Rectal smooth muscle tissue (tissue), 1 donor: ENCODE measurements at regions not wholly inside any gene's neighbourhood (a gene's known extent, or its start where the extent isn't known, plus 50 kb on each side); places are given as distances from the start of the nearest gene placed in this dataset.

ENCODE experiments used
- H3K27ac ChIP-seq: one replicate; pipeline ENCODE4 v1.7.0; 2013; ENCODE audit warnings: low read depth, low read length, inconsistent platforms
- H3K27me3 ChIP-seq: one replicate; pipeline ENCODE4 v1.7.0; 2013; ENCODE audit warnings: low read length; ENCODE audit not compliant: control insufficient read depth, insufficient read depth
- H3K36me3 ChIP-seq: one replicate; pipeline ENCODE4 v1.7.0; 2013; ENCODE audit warnings: low read length; ENCODE audit not compliant: control insufficient read depth, insufficient read depth
- H3K4me1 ChIP-seq: one replicate; pipeline ENCODE4 v1.7.0; 2013; ENCODE audit warnings: low read length; ENCODE audit not compliant: control insufficient read depth, insufficient read depth
- H3K4me3 ChIP-seq: one replicate; pipeline ENCODE4 v1.7.0; 2013; ENCODE audit warnings: low read length
- H3K9ac ChIP-seq: one replicate; pipeline ENCODE4 v1.7.0; 2013; ENCODE audit warnings: low read length

DNA sequence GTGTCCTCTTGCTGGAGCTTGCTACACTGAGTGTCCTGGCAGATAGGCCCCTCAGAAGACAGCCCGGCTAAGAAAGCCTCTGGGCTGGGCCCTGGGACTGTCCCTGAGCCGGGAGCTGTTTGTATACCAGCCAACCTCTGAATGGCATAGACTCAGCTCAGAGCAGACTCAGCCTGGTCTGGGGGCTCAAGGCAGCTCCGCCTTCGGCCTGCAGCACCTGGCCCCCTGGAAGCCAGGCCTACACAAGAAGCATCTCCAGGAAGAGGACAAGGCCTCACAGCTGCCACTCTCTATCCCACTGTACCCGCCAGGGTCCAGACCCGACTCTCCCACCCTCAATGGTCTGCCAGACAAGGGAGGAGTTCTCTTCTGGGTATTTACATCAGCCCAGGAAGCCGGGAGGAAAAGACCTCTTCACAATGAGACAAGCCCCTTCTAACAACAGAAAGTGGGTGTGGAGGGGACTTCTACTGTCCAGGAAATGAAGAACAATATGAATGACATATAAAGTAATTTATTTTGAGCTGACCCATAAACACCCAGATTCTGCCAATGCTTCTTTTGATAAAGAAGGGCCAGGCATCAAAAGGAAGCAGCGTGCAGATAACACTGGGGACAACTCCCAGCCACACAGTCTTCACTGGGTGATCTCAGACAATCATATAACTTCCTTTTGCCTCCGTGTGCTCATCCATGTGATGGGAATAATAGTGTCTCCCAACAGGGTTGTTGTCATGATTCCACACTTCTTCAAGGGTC is 110.2 kb downstream of the TPRA1 start:
- Histone ChIP-seq H3K27ac (no peak overlapping the region), H3K36me3 (no peaks in the 10 kb centered on the region), H3K27me3 (no peaks in the 10 kb centered on the region), H3K4me1 (no peaks in the 10 kb centered on the region), H3K4me3 (no peak overlapping the region), H3K9ac (no peak overlapping the region)

DNA sequence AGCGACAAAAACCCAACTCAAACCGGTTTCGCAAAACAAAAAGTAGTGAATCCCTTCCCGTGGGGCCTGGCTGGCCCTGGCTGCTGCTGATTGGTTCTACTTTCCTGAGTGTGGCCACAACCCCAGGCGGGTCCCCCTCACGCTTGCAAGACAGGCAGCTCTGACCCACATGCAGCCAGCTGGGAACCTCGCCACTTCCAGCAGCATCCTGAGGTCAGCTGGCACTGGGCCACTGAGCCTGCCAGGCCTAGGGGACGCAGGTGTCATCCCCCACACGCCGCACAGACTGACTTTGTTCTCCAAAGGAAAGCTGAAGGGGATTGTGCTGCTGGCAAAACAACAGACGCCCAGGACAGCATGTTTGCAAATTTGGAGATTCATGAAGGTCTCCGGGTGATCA is 111.1 kb downstream of the TPRA1 start:
- Histone ChIP-seq H3K27ac (no peak overlapping the region), H3K4me3 (no peak overlapping the region), H3K36me3 (no peaks in the 10 kb centered on the region), H3K27me3 (no peaks in the 10 kb centered on the region), H3K9ac (no peak overlapping the region), H3K4me1 (no peaks in the 10 kb centered on the region)

DNA sequence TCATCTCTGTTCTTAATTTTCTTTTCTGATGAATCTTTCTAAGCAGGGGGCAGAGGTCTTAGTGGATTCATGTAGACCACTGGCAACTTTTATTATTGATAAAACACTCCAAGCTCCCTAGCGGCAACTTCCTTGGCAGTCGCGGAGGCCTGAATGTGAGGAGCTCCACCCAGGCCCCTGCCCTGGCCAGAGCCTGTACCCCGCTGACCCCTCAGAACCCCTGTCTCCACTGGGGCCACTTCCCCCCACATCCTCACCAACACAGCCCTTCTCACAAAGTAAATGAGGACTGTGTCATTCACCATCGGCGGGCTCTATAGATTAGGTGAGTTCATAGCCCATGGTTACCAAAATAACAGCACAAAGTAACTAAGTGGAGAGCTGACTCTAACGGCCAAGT is 111.6 kb downstream of the TPRA1 start:
- Histone ChIP-seq H3K27me3 (no peaks in the 10 kb centered on the region), H3K36me3 (no peaks in the 10 kb centered on the region), H3K27ac (no peak overlapping the region), H3K4me3 (no peak overlapping the region), H3K4me1 (no peaks in the 10 kb centered on the region), H3K9ac (no peak overlapping the region)

DNA sequence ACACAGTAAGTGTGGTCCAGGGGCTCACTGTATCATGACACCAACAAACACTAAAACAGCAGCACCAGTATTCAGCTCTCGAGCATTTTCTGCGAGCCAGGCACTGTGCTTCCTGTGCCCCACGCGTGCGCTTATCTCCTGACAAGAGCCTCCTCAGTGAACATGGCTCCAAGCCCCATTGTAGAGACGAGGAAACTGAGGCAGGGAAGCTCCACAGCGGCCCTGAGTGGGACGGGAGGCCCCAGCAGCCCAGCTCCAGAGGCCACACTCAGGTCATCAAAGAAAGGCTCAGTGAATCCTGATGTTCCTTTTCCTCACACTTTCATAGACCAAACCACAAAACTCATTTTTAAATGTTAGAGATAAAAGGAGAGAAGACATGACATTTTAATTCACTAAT is 113.1 kb downstream of the TPRA1 start:
- Histone ChIP-seq H3K27ac (no peak overlapping the region), H3K4me1 (no peaks in the 10 kb centered on the region), H3K36me3 (no peaks in the 10 kb centered on the region), H3K4me3 (no peak overlapping the region), H3K9ac (no peak overlapping the region), H3K27me3 (no peaks in the 10 kb centered on the region)

DNA sequence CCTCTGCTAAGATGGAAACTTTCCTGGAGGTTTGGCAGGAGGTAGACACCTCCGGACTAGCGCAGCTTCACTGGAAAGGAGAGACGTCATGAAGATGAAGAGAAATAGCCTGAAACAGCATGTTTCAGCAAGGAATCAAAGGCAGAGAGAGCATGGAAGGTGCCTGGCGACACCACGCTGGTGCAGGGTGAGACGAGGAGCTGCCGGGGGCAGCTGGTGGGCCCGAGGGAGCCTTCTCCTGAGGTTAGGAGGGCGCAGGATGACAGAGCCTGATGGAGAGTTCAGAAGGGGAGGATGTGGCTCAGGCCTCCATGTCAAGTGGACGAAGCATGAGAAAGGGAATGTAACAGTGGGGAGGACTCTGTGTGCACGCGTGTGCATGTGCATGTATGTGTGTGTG is 113.6 kb downstream of the TPRA1 start:
- no peaks in the 10 kb centered on the region for H3K27me3 ChIP-seq
- no peak overlapping the region for H3K4me3 ChIP-seq
- H3K9ac ChIP-seq: no peak overlapping the region
- H3K27ac ChIP-seq: no peak overlapping the region
- no peaks in the 10 kb centered on the region for H3K36me3 ChIP-seq
- H3K4me1 ChIP-seq: no peaks in the 10 kb centered on the region

- Histone ChIP-seq H3K9ac (no peak overlapping the region), H3K36me3 (no peaks in the 10 kb centered on the region), H3K27ac (no peak overlapping the region), H3K27me3 (no peaks in the 10 kb centered on the region), H3K4me3 (no peak overlapping the region), H3K4me1 (no peaks in the 10 kb centered on the region)
Observed at GRCh38 chr3:127475975-127476705, 114.4 kb downstream of the TPRA1 start.

DNA sequence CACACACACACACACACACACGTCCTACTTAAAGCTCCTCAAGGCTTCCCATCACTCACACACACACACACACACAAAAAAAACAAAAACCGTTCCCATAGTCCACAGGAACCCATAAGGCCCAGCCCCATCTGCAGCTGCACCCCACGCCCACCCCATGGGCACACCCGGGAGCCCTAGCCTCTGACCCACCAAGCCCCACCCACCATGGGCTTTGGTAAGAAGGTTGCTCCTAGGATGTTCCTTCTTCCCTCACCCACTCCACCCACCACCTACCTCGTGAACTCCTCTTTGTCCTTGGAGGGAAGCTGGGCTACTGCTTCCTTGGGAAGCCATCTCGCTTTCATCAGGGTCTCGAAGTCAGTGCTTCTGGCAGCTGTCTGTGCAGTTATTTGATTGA is 115.1 kb downstream of the TPRA1 start:
- no peaks in the 10 kb centered on the region for H3K36me3 ChIP-seq
- no peaks in the 10 kb centered on the region for H3K27me3 ChIP-seq
- no peak overlapping the region for H3K9ac ChIP-seq
- H3K27ac ChIP-seq: no peak overlapping the region
- no peaks in the 10 kb centered on the region for H3K4me1 ChIP-seq
- H3K4me3 ChIP-seq: no peak overlapping the region

DNA sequence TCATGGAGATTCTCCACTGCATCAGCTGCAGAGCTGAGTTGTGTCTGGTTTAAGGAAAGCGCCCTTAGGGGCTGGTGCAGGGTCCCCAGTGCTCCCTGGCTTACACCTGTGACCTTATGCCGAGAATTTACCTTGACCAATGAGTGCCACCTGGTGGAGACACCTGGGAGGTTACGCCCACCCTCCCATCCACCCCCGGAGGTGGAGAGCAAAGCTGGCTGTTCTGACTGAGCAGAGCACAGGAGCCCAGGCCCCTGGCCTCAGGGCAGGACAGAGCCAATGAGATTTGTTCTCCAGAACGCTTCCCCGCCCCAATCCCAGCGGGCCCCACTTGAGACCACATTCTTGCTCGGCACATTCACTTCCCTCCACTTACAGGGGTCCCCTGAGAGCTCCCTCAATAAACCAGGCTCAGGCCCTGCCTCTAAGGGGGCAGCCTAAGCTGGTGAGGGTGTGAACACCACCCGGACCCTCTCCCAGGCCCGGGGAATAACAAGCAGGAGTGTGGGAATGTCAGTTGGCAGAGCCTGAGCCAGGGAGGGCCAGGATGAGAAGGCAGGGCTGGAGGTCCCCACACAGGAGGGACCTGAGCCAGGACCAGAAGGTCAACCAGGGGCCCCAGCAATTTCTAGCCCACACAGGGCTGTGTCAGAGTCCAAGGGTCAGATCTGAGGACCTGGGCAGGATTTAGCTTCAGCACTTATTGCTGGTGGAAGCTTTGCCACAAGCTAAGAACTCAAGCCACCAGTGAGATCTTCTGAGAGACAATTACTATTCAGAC is 117.1 kb downstream of the TPRA1 start:
- Histone ChIP-seq H3K4me3 (no peak overlapping the region), H3K4me1 (no peaks in the 10 kb centered on the region), H3K27ac (no peak overlapping the region), H3K36me3 (no peaks in the 10 kb centered on the region), H3K9ac (no peak overlapping the region), H3K27me3 (no peaks in the 10 kb centered on the region)

DNA sequence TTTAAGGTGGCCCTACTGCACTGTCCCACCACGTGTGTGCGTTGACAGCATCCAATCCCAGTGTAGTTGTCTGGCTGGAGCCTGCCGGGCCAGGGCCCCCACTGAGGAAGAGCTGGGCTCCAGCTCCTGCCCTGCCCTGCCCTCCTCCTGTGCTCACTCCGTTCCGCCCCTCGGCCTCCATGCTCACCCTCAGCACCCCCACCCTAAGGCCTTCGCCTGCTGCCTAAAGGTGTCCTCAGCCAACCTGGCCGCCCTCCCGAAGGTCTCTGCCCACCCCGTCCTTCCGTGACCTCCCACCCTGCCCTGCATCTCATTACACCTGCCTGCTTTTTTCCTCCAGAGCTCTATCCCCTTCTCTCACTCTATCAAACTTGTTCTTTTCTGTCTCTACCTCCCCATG is 118.0 kb downstream of the TPRA1 start:
- Histone ChIP-seq H3K27ac (no peak overlapping the region), H3K36me3 (no peaks in the 10 kb centered on the region), H3K4me1 (no peaks in the 10 kb centered on the region), H3K4me3 (no peak overlapping the region), H3K9ac (no peak overlapping the region), H3K27me3 (no peaks in the 10 kb centered on the region)

GRCh38 chr3:127471142-127471541 is 119.4 kb downstream of the TPRA1 start:
- Histone ChIP-seq H3K27me3 (peaks cover 1% of the 10 kb centered on the region), H3K9ac (no peak overlapping the region), H3K4me3 (no peak overlapping the region), H3K27ac (no peak overlapping the region), H3K4me1 (no peaks in the 10 kb centered on the region), H3K36me3 (no peaks in the 10 kb centered on the region)

DNA sequence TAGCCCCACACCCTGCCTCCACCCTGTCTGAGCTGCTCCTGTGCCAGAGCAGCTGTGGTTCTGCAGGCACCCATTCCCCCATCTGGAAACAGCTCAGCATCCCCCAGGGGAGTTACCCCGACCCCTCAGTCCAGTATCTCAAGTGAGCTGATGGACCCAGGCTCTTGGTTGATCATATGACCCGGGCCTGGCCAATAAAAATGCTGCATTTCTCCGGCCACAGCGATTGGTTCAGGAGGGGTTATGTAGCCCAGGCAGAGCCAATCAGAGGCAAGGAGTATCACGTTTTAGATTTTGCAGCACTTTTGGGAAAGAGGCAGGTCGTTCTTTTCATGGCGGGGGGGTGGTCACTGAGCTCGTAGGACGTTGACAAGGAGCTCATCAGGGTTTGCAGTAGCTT is 120.8 kb downstream of the TPRA1 start:
- no peak overlapping the region for H3K27ac ChIP-seq
- peaks cover 1% of the 10 kb centered on the region for H3K27me3 ChIP-seq
- H3K4me1 ChIP-seq: no peaks in the 10 kb centered on the region
- H3K36me3 ChIP-seq: no peaks in the 10 kb centered on the region
- H3K4me3 ChIP-seq: no peak overlapping the region
- no peak overlapping the region for H3K9ac ChIP-seq

GRCh38 chr3:127467391-127467790 is 123.1 kb downstream of the TPRA1 start:
- no peaks in the 10 kb centered on the region for H3K4me1 ChIP-seq
- no peaks in the 10 kb centered on the region for H3K36me3 ChIP-seq
- H3K27ac ChIP-seq: no peak overlapping the region
- H3K4me3 ChIP-seq: no peak overlapping the region
- no peak overlapping the region for H3K9ac ChIP-seq
- H3K27me3 ChIP-seq: peaks cover 1% of the 10 kb centered on the region
